Erythroblast (primary cell): ENCODE measurements at regions not wholly inside any gene's neighbourhood (a gene's known extent, or its start where the extent isn't known, plus 50 kb on each side); places are given as distances from the start of the nearest gene placed in this dataset.

ENCODE experiments used
- GATA1 ChIP-seq: IDR thresholded peaks from 2 replicates; pipeline ENCODE4 v1.6.1; 2011; ENCODE audit warnings: low read depth, mild to moderate bottlenecking, control low read depth, low read length, moderate library complexity
- POLR2A ChIP-seq: IDR thresholded peaks from 2 replicates; pipeline ENCODE4 v1.6.1; 2011; ENCODE audit warnings: mild to moderate bottlenecking, low read length

- TF ChIP-seq POLR2A (no peak), GATA1 (no peak)
Observed at GRCh38 chr5:123718238-123718637, 206.3 kb downstream of the CSNK1G3 start.
